ENCODE measurements at regions not wholly inside any gene's neighbourhood (a gene's known extent, or its start where the extent isn't known, plus 50 kb on each side); places are given as distances from the start of the nearest gene placed in this dataset.

DNA sequence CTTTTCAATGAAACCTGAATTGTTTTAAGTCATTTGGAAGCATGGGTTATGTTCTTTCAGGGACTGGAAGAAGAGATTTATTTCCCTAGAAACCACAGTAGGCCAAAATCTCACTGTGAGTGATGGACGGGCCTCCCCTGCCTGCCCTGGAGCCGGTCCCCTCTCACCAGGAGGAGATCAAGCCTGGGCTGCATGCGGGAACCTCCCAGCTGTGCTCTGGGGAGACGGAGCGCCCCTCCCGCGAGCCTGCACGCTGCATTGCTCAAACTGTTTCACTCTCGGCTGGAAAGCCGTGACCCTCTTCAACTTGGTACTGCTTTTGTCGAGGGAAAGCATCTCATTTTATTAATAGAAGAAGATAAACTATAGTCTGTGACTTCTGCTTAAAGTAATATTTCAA, 85.4 kb downstream of the IRX2 start:
- TF ChIP-seq, protein P1, sequence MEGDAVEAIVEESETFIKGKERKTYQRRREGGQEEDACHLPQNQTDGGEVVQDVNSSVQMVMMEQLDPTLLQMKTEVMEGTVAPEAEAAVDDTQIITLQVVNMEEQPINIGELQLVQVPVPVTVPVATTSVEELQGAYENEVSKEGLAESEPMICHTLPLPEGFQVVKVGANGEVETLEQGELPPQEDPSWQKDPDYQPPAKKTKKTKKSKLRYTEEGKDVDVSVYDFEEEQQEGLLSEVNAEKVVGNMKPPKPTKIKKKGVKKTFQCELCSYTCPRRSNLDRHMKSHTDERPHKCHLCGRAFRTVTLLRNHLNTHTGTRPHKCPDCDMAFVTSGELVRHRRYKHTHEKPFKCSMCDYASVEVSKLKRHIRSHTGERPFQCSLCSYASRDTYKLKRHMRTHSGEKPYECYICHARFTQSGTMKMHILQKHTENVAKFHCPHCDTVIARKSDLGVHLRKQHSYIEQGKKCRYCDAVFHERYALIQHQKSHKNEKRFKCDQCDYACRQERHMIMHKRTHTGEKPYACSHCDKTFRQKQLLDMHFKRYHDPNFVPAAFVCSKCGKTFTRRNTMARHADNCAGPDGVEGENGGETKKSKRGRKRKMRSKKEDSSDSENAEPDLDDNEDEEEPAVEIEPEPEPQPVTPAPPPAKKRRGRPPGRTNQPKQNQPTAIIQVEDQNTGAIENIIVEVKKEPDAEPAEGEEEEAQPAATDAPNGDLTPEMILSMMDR (IDR thresholded peaks at IDR 0.05) = no peak
- no peak for TF ChIP-seq POLR2A (IDR thresholded peaks at IDR 0.05)
- no peak for DNase-seq
- no peaks in the 10 kb centered on the region for H3K4me1 ChIP-seq
- WGBS, 2 donors = 8 to 11% methylated on average over 11 of the region's 11 CpGs
- no peak overlapping the region for H3K27ac ChIP-seq
- H3K9me3 ChIP-seq = no peaks in the 10 kb centered on the region
- H3K36me3 ChIP-seq (replicated peaks in 1 of 2; ENCODE audit: insufficient read depth in 1 of 2, low read depth in 2 of 2) = no peaks in the 10 kb centered on the region
- intact Hi-C loops (cut with DNase I) = no loop called here
- no peak for ATAC-seq
- no peaks in the 10 kb centered on the region for H3K27me3 ChIP-seq
- no peak overlapping the region for H3K4me3 ChIP-seq

DNA sequence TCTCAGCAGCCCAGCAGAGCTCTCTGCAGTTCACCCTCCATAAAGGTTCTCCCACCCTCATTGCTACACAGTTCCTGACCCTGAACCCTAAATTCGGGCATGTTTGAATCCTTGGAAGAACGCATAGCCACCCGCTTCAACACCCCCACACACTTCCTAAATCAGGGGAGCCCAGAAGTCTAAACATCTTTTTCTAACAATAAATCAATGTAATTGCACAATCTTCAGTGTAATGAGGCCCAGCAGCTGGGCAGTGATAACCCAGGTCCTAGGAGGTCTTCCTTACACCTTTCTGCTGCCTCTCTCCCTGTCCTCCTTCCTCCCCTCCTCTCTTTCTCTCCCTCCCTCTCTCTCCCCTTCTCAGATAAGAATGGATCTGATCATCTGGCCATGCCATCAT, 88.0 kb downstream of the IRX2 start:
- intact Hi-C loops (cut with DNase I) = no loop called here
- TF ChIP-seq, protein P1 (IDR thresholded peaks at IDR 0.05) = no peak
- TF ChIP-seq POLR2A (IDR thresholded peaks at IDR 0.05) = no peak
- no peak overlapping the region for H3K27ac ChIP-seq
- no peaks in the 10 kb centered on the region for H3K4me1 ChIP-seq
- DNase-seq = no peak
- no peak overlapping the region for H3K4me3 ChIP-seq
- H3K36me3 ChIP-seq (replicated peaks in 1 of 2; ENCODE audit: insufficient read depth in 1 of 2, low read depth in 2 of 2) = no peaks in the 10 kb centered on the region
- 35 to 46% methylated on average over 3 of the region's 3 CpGs for WGBS, 2 donors
- H3K9me3 ChIP-seq = no peaks in the 10 kb centered on the region
- H3K27me3 ChIP-seq = no peaks in the 10 kb centered on the region
- no peak for ATAC-seq

DNA sequence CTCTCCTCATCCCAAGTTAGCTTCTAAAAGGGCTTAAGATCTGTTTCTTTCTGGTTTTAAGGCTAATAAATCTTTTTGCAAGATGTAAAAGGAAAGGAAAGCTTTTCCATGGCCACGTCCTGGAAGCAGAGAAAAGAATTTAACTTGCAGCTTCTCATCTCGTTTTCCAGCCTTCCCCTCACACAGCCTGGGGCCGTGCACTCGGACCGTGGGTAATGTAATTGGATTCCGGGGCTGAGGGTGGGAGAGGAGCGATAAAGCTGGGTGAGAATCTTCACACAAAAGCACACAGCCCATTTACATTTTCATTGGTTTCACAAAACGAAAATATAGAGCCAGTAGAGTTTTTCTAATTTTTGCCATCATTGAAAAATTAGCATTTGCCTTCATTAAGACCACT, 91.2 kb downstream of the IRX2 start:
- Histone ChIP-seq H3K4me3 (no peak overlapping the region), H3K4me1 (no peaks in the 10 kb centered on the region), H3K27me3 (no peaks in the 10 kb centered on the region), H3K9me3 (no peaks in the 10 kb centered on the region), H3K36me3 (replicated peaks in 1 of 2; ENCODE audit: insufficient read depth in 1 of 2, low read depth in 2 of 2) (no peaks in the 10 kb centered on the region), H3K27ac (no peak overlapping the region)
- DNase-seq (no peak), ATAC-seq (no peak)
- TF ChIP-seq, protein P1 (IDR thresholded peaks at IDR 0.05) = no peak
- 8 to 16% methylated on average over 8 of the region's 8 CpGs for WGBS, 2 donors
- intact Hi-C loops (cut with DNase I) = no loop called here

DNA sequence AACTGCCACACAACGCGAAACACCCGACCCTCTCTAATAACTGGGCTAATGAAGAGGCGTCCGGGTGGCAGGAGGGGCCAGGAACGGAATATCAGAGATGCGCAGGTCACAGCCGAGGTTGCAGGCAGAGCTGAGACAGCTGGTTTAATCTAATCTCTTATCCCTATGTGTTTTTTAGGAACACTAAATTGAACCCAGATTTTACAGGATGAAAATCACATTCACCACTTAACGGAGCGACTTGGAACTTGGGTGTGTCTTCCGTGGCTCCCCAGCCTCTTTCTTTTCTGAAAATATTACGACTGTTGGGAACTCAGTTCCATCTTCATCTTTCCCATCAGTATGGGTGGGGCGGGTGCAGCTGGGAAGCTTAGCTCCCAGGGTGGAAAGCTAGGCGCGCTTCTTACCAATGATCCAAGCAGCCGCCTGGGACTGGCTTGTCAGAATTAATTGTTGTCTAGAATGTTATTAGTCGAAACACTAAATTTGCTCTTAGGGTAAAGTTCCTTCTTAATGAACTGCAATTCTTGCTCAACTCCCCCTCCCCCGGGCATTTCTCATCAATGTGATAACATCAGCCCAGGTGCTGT, 92.5 kb downstream of the IRX2 start:
- no peak for ATAC-seq
- intact Hi-C loops (cut with DNase I) = no loop called here
- H3K4me1 ChIP-seq = no peaks in the 10 kb centered on the region
- no peak overlapping the region for H3K27ac ChIP-seq
- TF ChIP-seq, protein P1 (IDR thresholded peaks at IDR 0.05) = no peak
- no peak for TF ChIP-seq POLR2A (IDR thresholded peaks at IDR 0.05)
- no peaks in the 10 kb centered on the region for H3K9me3 ChIP-seq
- H3K27me3 ChIP-seq = no peaks in the 10 kb centered on the region
- WGBS, 2 donors = 40 to 42% methylated on average over 18 of the region's 18 CpGs
- DNase-seq = no peak
- no peaks in the 10 kb centered on the region for H3K36me3 ChIP-seq (replicated peaks in 1 of 2; ENCODE audit: insufficient read depth in 1 of 2, low read depth in 2 of 2)
- no peak overlapping the region for H3K4me3 ChIP-seq

DNA sequence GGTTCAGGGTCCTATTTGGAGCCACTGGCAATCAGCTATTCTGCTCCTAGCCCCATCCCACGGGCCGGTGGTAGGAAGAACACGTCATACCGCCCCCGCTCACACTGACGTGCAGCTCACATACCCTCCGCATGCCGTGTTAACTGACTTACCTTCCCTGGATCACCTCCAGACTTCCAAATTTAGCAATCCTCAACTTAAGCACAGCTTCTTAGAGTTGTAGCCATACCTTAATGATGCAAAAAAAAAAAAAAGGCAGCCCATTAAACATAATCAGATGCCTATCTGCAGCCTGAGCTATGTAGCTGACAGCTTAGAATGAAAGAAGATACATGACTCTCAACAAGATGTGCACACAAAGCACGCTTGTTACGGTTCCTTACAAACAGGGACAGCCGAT, 93.0 kb downstream of the IRX2 start:
- whole genome bisulfite sequencing, 2 donors = 53 to 66% methylated on average over 11 of the region's 11 CpGs
- no peaks in the 10 kb centered on the region for H3K27me3 ChIP-seq
- TF ChIP-seq, protein P1 (IDR thresholded peaks at IDR 0.05) = no peak
- no peak for TF ChIP-seq POLR2A (IDR thresholded peaks at IDR 0.05)
- no peaks in the 10 kb centered on the region for H3K9me3 ChIP-seq
- H3K4me1 ChIP-seq = no peaks in the 10 kb centered on the region
- no peak overlapping the region for H3K27ac ChIP-seq
- H3K36me3 ChIP-seq (replicated peaks in 1 of 2; ENCODE audit: insufficient read depth in 1 of 2, low read depth in 2 of 2) = no peaks in the 10 kb centered on the region
- ATAC-seq (no peak), DNase-seq (no peak)
- intact Hi-C loops (cut with DNase I) = no loop called here
- no peak overlapping the region for H3K4me3 ChIP-seq

Measured in body of pancreas (tissue), 4 donors.